BJ (cell line): ENCODE measurements at regions not wholly inside any gene's neighbourhood (a gene's known extent, or its start where the extent isn't known, plus 50 kb on each side); places are given as distances from the start of the nearest gene placed in this dataset.

Experiments used
- CTCF ChIA-PET: fragments of 350-600 bp; formaldehyde crosslinking; extraction: SDS; loops from one replicate; lab custom pipeline; 2021; ENCODE audit warnings: antibody characterized with exemption, inconsistent platforms; lab: Yijun Ruan, JAX
- POLR2A ChIA-PET: fragments of 300-600 bp; sonication (Branson Sonifier 250); formaldehyde crosslinking; extraction: SDS; loops from one replicate; lab custom pipeline; 2021; ENCODE audit warnings: antibody characterized with exemption; lab: Charles Lee
- DNase-seq: peaks from one replicate; pipeline ENCODE4 v3.0.0-alpha.2; 2011; ENCODE audit warnings: low read depth
- H3K27me3 ChIP-seq: 2 replicates; pipeline ENCODE4 v1.6.0; 2011; ENCODE audit warnings: low read length; ENCODE audit not compliant: control insufficient read depth, insufficient read depth
- H3K36me3 ChIP-seq: 2 replicates; pipeline ENCODE4 v1.5.1; 2011; ENCODE audit warnings: low read length; ENCODE audit not compliant: control insufficient read depth, insufficient read depth
- H3K4me3 ChIP-seq: 2 replicates; pipeline ENCODE4 v1.5.1; 2011; ENCODE audit warnings: low read depth, mild to moderate bottlenecking, control low read depth, low read length
- TF ChIP-seq, protein P1 (sequence below): IDR thresholded peaks from 2 replicates; pipeline ENCODE4 v1.5.1; 2011; ENCODE audit warnings: low read depth, mild to moderate bottlenecking, control low read depth, inconsistent platforms, low read length, moderate library complexity; ENCODE audit not compliant: insufficient read depth

DNA sequence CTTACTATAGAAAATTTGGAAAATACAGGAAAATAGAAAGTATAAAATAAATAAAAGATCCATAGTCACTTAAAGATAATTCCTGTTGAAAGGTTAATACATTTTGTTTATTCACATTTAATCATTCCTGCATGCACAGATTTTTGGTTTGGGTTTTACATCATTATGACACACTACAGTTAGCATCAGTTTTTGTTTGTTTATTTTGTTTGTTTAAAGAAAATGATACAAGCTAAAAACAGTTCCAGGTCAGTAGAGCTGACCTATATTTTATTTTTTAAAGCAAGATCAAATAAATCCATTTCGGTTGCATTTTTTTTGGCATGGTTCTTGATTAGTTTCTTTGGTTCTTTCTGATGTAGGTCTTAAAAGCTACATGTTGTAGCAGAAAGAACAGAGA, 68.8 kb upstream of the CCDC91 start:
- ChIA-PET CTCF (interaction anchor here (0.6 to 1.4 kb wide), 2 partner anchors 43 to 125 kb away, joined by 3 to 5 read pairs; no protein-coding TSS in a partner anchor), POLR2A (no interaction called here)
- H3K36me3 ChIP-seq, result no peaks in the 10 kb centered on the region
- no peak overlapping the region for H3K4me3 ChIP-seq
- TF ChIP-seq, protein P1, sequence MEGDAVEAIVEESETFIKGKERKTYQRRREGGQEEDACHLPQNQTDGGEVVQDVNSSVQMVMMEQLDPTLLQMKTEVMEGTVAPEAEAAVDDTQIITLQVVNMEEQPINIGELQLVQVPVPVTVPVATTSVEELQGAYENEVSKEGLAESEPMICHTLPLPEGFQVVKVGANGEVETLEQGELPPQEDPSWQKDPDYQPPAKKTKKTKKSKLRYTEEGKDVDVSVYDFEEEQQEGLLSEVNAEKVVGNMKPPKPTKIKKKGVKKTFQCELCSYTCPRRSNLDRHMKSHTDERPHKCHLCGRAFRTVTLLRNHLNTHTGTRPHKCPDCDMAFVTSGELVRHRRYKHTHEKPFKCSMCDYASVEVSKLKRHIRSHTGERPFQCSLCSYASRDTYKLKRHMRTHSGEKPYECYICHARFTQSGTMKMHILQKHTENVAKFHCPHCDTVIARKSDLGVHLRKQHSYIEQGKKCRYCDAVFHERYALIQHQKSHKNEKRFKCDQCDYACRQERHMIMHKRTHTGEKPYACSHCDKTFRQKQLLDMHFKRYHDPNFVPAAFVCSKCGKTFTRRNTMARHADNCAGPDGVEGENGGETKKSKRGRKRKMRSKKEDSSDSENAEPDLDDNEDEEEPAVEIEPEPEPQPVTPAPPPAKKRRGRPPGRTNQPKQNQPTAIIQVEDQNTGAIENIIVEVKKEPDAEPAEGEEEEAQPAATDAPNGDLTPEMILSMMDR, result no peak
- no peak for DNase-seq
- no peaks in the 10 kb centered on the region for H3K27me3 ChIP-seq

GRCh38 chr12:28121899-28122655, 68.2 kb upstream of the CCDC91 start:
- CTCF ChIA-PET, result interaction anchor here (1.4 kb wide), 1 partner anchor 126 kb away, joined by 5 read pairs; no protein-coding TSS in a partner anchor
- H3K36me3 ChIP-seq, result no peaks in the 10 kb centered on the region
- POLR2A ChIA-PET, result no interaction called here

DNA sequence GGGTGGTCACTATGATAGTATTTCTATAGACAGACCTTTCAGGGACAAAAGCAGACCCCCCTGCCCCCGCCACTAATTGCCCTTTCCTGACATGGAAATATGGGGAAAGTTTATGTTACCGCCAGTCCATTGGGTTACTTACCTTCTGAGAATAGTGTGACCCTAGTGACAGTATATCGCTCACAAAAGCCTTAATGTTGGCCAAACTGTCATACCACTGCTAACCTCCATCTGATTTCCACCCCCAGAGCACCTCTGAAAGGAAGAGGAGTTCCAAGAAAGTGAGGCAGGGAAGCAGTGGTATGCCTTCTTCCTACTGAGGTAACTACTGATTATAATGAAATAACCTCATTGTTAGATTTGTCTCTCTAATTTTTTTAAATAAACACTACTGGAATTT, 67.5 kb upstream of the CCDC91 start:
- ChIA-PET CTCF (no interaction called here), POLR2A (no interaction called here)
- H3K36me3 ChIP-seq, result no peaks in the 10 kb centered on the region
- H3K4me3 ChIP-seq, result no peak overlapping the region
- TF ChIP-seq, protein P1, result no peak
- DNase-seq, result no peak
- H3K27me3 ChIP-seq, result no peaks in the 10 kb centered on the region

More at GRCh38 chr12:28121899-28122655, 68.2 kb upstream of the CCDC91 start:
- no peak for DNase-seq
- no peaks in the 10 kb centered on the region for H3K27me3 ChIP-seq
- no peak overlapping the region for H3K4me3 ChIP-seq
- TF ChIP-seq, protein P1, result no peak

- H3K4me3 ChIP-seq, result no peak overlapping the region
- no peak for DNase-seq
- ChIA-PET POLR2A (no interaction called here), CTCF (no interaction called here)
- no peaks in the 10 kb centered on the region for H3K27me3 ChIP-seq
- H3K36me3 ChIP-seq, result no peaks in the 10 kb centered on the region
- TF ChIP-seq, protein P1, result no peak
These were observed 62.8 kb upstream of the CCDC91 start for GRCh38 chr12:28127455-28127854.

DNA sequence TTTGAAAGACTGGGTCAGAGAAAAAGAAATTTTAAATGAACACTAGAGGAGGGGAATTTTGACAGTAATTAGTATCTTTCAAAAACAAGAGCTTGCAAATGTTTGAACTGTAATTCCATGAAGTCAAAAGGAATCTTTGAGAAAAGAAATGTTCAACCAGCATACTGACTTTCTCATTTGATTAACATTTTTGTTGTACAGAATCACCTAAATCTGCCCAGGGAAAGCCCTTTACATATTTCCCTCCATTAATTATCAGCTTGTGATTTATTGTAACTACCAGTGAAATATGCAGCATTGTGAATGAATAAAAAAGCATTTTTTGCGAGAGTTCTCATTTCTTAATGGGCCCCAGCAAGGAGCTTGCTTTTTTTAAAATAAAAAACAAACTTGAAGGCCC, 61.2 kb upstream of the CCDC91 start:
- TF ChIP-seq, protein P1, result no peak
- no peak overlapping the region for H3K4me3 ChIP-seq
- no peaks in the 10 kb centered on the region for H3K36me3 ChIP-seq
- ChIA-PET POLR2A (no interaction called here), CTCF (interaction anchor here (0.9 to 1.2 kb wide), 2 partner anchors 11 to 189 kb away, joined by 4 read pairs; no protein-coding TSS in a partner anchor)
- no peaks in the 10 kb centered on the region for H3K27me3 ChIP-seq
- DNase-seq, result no peak
